Esophagus squamous epithelium (tissue), 4 donors: ENCODE measurements at regions not wholly inside any gene's neighbourhood (a gene's known extent, or its start where the extent isn't known, plus 50 kb on each side); places are given as distances from the start of the nearest gene placed in this dataset.

ENCODE experiments used
- CTCF ChIP-seq, 6 experiments: fragments of 450-650 bp in 4 of 6; fragments of 200-600 bp in 2 of 6; sonication (generic) in 2 of 6; IDR thresholded peaks; one replicate each; pipeline ENCODE4 v1.5.1; 2016 to 2019; ENCODE audit warnings: antibody characterized with exemption in 6 of 6, mild to moderate bottlenecking in 4 of 6, moderate library complexity in 4 of 6
- POLR2A ChIP-seq, 4 donors: fragments of 450-650 bp; IDR thresholded peaks; one replicate each; pipeline ENCODE4 v1.6.1; 2017; ENCODE audit warnings: antibody characterized with exemption in 4 of 4, mild to moderate bottlenecking in 4 of 4, moderate library complexity in 3 of 4

GRCh38 chr21:18940791-18941190, 537.2 kb upstream of the TMPRSS15 start:
- TF ChIP-seq CTCF (IDR thresholded peaks at IDR 0.05) = no peak
- no peak for TF ChIP-seq POLR2A (IDR thresholded peaks at IDR 0.05)
